Fibroblast of mammary gland (primary cell): ENCODE measurements at regions not wholly inside any gene's neighbourhood (a gene's known extent, or its start where the extent isn't known, plus 50 kb on each side); places are given as distances from the start of the nearest gene placed in this dataset.

Experiments
- DNase-seq: peaks from one replicate; pipeline ENCODE4 v3.0.0-alpha.2; 2010; ENCODE audit warnings: low read depth
- H3K4me3 ChIP-seq: 2 replicates; pipeline ENCODE4 v1.5.1; 2011; ENCODE audit warnings: low read depth, mild to moderate bottlenecking, low read length, moderate library complexity; ENCODE audit not compliant: control insufficient read depth
- CTCF ChIP-seq: conservative IDR thresholded peaks from 2 replicates; pipeline ENCODE4 v1.5.1; 2011; ENCODE audit warnings: low read depth, low read length, inconsistent platforms; ENCODE audit not compliant: control insufficient read depth, insufficient read depth

- peak; percentile 85 for DNase-seq
- TF ChIP-seq CTCF: no peak
- no peak overlapping the region for H3K4me3 ChIP-seq
These were observed 303.4 kb downstream of the THBS2 start for GRCh38 chr6:168949981-168950857.

- H3K4me3 ChIP-seq: no peak overlapping the region
- DNase-seq: no peak
- no peak for TF ChIP-seq CTCF
These were observed 304.6 kb downstream of the THBS2 start for GRCh38 chr6:168948990-168949531.

- H3K4me3 ChIP-seq: no peak overlapping the region
- TF ChIP-seq CTCF: no peak
- no peak for DNase-seq
These were observed 305.6 kb downstream of the THBS2 start for GRCh38 chr6:168948002-168948401.

- H3K4me3 ChIP-seq: no peak overlapping the region
- no peak for DNase-seq
- no peak for TF ChIP-seq CTCF
These were observed 310.3 kb downstream of the THBS2 start for GRCh38 chr6:168943231-168943905.

- H3K4me3 ChIP-seq: no peak overlapping the region
- DNase-seq: no peak
- TF ChIP-seq CTCF: no peak
These were observed 311.0 kb downstream of the THBS2 start for GRCh38 chr6:168942646-168943045.

- no peak overlapping the region for H3K4me3 ChIP-seq
- no peak for DNase-seq
- TF ChIP-seq CTCF: no peak
These were observed 312.6 kb downstream of the THBS2 start for GRCh38 chr6:168941036-168941435.
